SK-N-SH treated with all-trans-retinoic acid at 6 μM for 48 hours (cell line): ENCODE measurements at regions not wholly inside any gene's neighbourhood (a gene's known extent, or its start where the extent isn't known, plus 50 kb on each side); places are given as distances from the start of the nearest gene placed in this dataset.
A peak's percentile ranks its signal among the peaks of the same experiment; 100 is the strongest.

ENCODE experiments used
- ATAC-seq: fragments of 200-7000 bp; cut with Tn5 transposase; 3 replicates; pipeline ENCODE4 v1.9.1; 2020; ENCODE audit warnings: mild to moderate bottlenecking, moderate library complexity
- ARNTL ChIP-seq: fragments of 450-650 bp; formaldehyde crosslinking; IDR thresholded peaks from 2 replicates; pipeline ENCODE4 v1.5.0; 2020; ENCODE audit warnings: low read depth, mild to moderate bottlenecking, moderate library complexity, borderline replicate concordance
- BACH2 ChIP-seq: fragments of 250-450 bp; sonication (Bioruptor Pico); IDR thresholded peaks from 2 replicates; pipeline ENCODE4 v1.9.0; 2021; ENCODE audit warnings: mild to moderate bottlenecking, borderline replicate concordance
- CSDC2 ChIP-seq: fragments of 250-450 bp; sonication (Bioruptor Pico); IDR thresholded peaks from 2 replicates; pipeline ENCODE4 v1.5.0; 2020; ENCODE audit warnings: mild to moderate bottlenecking, moderate library complexity
- GLIS3 ChIP-seq: fragments of 250-450 bp; sonication (Bioruptor Pico); IDR thresholded peaks from 2 replicates; pipeline ENCODE4 v1.5.0; 2020; ENCODE audit warnings: mild to moderate bottlenecking, moderate library complexity
- OSR1 ChIP-seq: fragments of 250-450 bp; sonication (Bioruptor Pico); IDR thresholded peaks from 2 replicates; pipeline ENCODE4 v1.8.0; 2022; ENCODE audit warnings: moderate library complexity, mild to moderate bottlenecking, inconsistent platforms
- PATZ1 ChIP-seq: fragments of 250-450 bp; sonication (Bioruptor Pico); IDR thresholded peaks from 2 replicates; pipeline ENCODE4 v1.8.0; 2020; ENCODE audit warnings: mild to moderate bottlenecking, moderate library complexity, borderline replicate concordance
- POU6F1 ChIP-seq: fragments of 250-450 bp; sonication (Bioruptor Pico); IDR thresholded peaks from 2 replicates; pipeline ENCODE4 v1.8.0; 2021; ENCODE audit warnings: low read depth, mild to moderate bottlenecking, moderate library complexity, borderline replicate concordance
- RARB ChIP-seq: fragments of 250-450 bp; sonication (Bioruptor Pico); IDR thresholded peaks from 2 replicates; pipeline ENCODE4 v1.8.0; 2021; ENCODE audit warnings: mild to moderate bottlenecking, moderate library complexity
- TCF4 ChIP-seq: fragments of 250-450 bp; sonication (Bioruptor Pico); IDR thresholded peaks from 2 replicates; pipeline ENCODE4 v1.8.0; 2021; ENCODE audit warnings: mild to moderate bottlenecking, moderate library complexity, borderline replicate concordance
- TOX ChIP-seq: fragments of 250-450 bp; sonication (Bioruptor Pico); IDR thresholded peaks from 2 replicates; pipeline ENCODE4 v1.8.0; 2021; ENCODE audit warnings: mild to moderate bottlenecking, moderate library complexity, borderline replicate concordance
- TSHZ2 ChIP-seq: fragments of 250-450 bp; sonication (Bioruptor Pico); IDR thresholded peaks from 2 replicates; pipeline ENCODE4 v1.5.0; 2020; ENCODE audit warnings: mild to moderate bottlenecking, moderate library complexity
- ZC3H10 ChIP-seq: fragments of 250-450 bp; sonication (Bioruptor Pico); IDR thresholded peaks from 2 replicates; pipeline ENCODE4 v1.5.1; 2021; ENCODE audit warnings: mild to moderate bottlenecking, moderate library complexity
- ZFP3 ChIP-seq: fragments of 250-450 bp; sonication (Bioruptor Pico); IDR thresholded peaks from 2 replicates; pipeline ENCODE4 v1.5.0; 2020; ENCODE audit warnings: mild to moderate bottlenecking, moderate library complexity
- ZNF70 ChIP-seq: fragments of 450-650 bp; formaldehyde crosslinking; IDR thresholded peaks from 2 replicates; pipeline ENCODE4 v1.5.0; 2020; ENCODE audit warnings: mild to moderate bottlenecking, moderate library complexity
- ZNF8 ChIP-seq: fragments of 450-650 bp; formaldehyde crosslinking; IDR thresholded peaks from 2 replicates; pipeline ENCODE4 v1.5.0; 2020; ENCODE audit warnings: mild to moderate bottlenecking, moderate library complexity

GRCh38 chr4:176999935-177000543 lies 207.3 kb upstream of the VEGFC start (continued):
- TF ChIP-seq TSHZ2 (no peak), GLIS3 (CRISPR knock-in tag) (no peak), POU6F1 (CRISPR knock-in tag) (no peak)

GRCh38 chr4:177001271-177002175 lies 208.8 kb upstream of the VEGFC start:
- no peak for TF ChIP-seq ZNF8
- TF ChIP-seq RARB (CRISPR knock-in tag): no peak
- TF ChIP-seq TCF4 (CRISPR knock-in tag): no peak
- no peak for TF ChIP-seq ARNTL (CRISPR knock-in tag)
- no peak for TF ChIP-seq BACH2 (CRISPR knock-in tag)
- ATAC-seq: peak; percentile 61

- TF ChIP-seq CSDC2 (CRISPR knock-in tag) (peak; percentile 97; the same call in 1 of the 2 replicates), PATZ1 (CRISPR knock-in tag) (peak; percentile 88), BACH2 (CRISPR knock-in tag) (no peak), ARNTL (CRISPR knock-in tag) (no peak), TCF4 (CRISPR knock-in tag) (no peak), TSHZ2 (no peak), ZFP3 (peak; percentile 88; the same call in 1 of the 2 replicates), OSR1 (peak; percentile 99), ZNF70 (CRISPR knock-in tag) (no peak), ZC3H10 (CRISPR knock-in tag) (peak; percentile 99), POU6F1 (CRISPR knock-in tag) (peak; percentile 97; the same call in 1 of the 2 replicates), TOX (CRISPR knock-in tag) (peak; percentile 95), GLIS3 (CRISPR knock-in tag) (no peak), RARB (CRISPR knock-in tag) (peak; percentile 95)
- peak; percentile 61 for ATAC-seq
These were observed 213.0 kb upstream of the VEGFC start for GRCh38 chr4:177005674-177006230.
